HG03045 (cell line): ENCODE measurements at regions not wholly inside any gene's neighbourhood (a gene's known extent, or its start where the extent isn't known, plus 50 kb on each side); places are given as distances from the start of the nearest gene placed in this dataset.

Experiments used
- ATAC-seq: cut with Tn5 transposase; IDR thresholded peaks from one replicate; pipeline ENCODE4 v1.9.1; 2021; ENCODE audit warnings: mild to moderate bottlenecking, moderate library complexity; ENCODE audit not compliant: unreplicated experiment

GRCh38 chr2:226403369-226403768 is 396.3 kb downstream of the IRS1 start:
- no peak for ATAC-seq

GRCh38 chr2:226399006-226399405 is 400.6 kb downstream of the IRS1 start:
- ATAC-seq: no peak

GRCh38 chr2:226398580-226398979 is 401.0 kb downstream of the IRS1 start:
- no peak for ATAC-seq

GRCh38 chr2:226396541-226396940 is 403.1 kb downstream of the IRS1 start:
- ATAC-seq: no peak

- ATAC-seq: no peak
Observed at GRCh38 chr2:226387499-226387942, 412.1 kb downstream of the IRS1 start.

GRCh38 chr2:226383461-226383860 is 416.2 kb downstream of the IRS1 start:
- no peak for ATAC-seq

GRCh38 chr2:226380679-226381078 is 418.9 kb downstream of the IRS1 start:
- ATAC-seq: no peak

- no peak for ATAC-seq
Observed at GRCh38 chr2:226378753-226379705, 420.6 kb downstream of the IRS1 start.

GRCh38 chr2:226376516-226377180 is 423.0 kb downstream of the IRS1 start:
- no peak for ATAC-seq

- ATAC-seq: no peak
Observed at GRCh38 chr2:226366920-226367319, 432.7 kb downstream of the IRS1 start.

- no peak for ATAC-seq
Observed at GRCh38 chr2:226364217-226364616, 435.4 kb downstream of the IRS1 start.

- ATAC-seq: no peak
Observed at GRCh38 chr2:226362980-226363379, 436.6 kb downstream of the IRS1 start.

GRCh38 chr2:226360658-226361057 is 439.0 kb downstream of the IRS1 start:
- ATAC-seq: no peak

- no peak for ATAC-seq
Observed at GRCh38 chr2:226358688-226359087, 440.9 kb downstream of the IRS1 start.

GRCh38 chr2:226357816-226358215 is 441.8 kb downstream of the IRS1 start:
- no peak for ATAC-seq

GRCh38 chr2:226355600-226355999 is 444.0 kb downstream of the IRS1 start:
- ATAC-seq: no peak

GRCh38 chr2:226354434-226354833 is 445.2 kb downstream of the IRS1 start:
- ATAC-seq: no peak

- no peak for ATAC-seq
Observed at GRCh38 chr2:226352941-226353560, 446.6 kb downstream of the IRS1 start.

- no peak for ATAC-seq
Observed at GRCh38 chr2:226351711-226352110, 447.9 kb downstream of the IRS1 start.

- ATAC-seq: no peak
Observed at GRCh38 chr2:226339616-226340015, 460.0 kb downstream of the IRS1 start.

GRCh38 chr2:226338825-226339224 is 460.8 kb downstream of the IRS1 start:
- no peak for ATAC-seq
